Cerebellar nuclear complex (tissue), 1 donor: ENCODE measurements at regions not wholly inside any gene's neighbourhood (a gene's known extent, or its start where the extent isn't known, plus 50 kb on each side); places are given as distances from the start of the nearest gene placed in this dataset.

Experiments used
- DNase-seq, 2 experiments: peaks; one replicate each; lab custom pipeline; 2025; lab: John Stamatoyannopoulos, UW

DNA sequence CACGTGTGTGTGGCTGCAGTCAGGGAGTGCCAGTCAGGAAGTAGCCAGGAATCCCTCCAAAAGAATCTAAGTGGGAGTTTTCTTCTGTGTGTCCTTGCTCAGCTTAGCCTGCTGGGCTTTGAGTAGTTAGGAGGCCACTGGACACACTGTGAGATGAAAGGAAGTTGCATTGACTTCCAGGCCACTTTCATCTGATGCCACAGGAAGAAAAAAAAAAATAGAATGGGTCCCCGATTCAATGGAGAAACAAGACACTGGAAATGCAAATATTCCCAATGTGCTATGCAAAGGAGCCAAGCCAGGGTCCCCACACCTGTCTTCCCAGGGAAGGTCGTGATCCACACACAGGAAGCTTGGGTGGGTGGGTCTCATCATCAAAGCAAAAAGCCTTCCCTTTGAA lies 95.6 kb upstream of the E2F8 start:
- DNase-seq, result no peak

DNA sequence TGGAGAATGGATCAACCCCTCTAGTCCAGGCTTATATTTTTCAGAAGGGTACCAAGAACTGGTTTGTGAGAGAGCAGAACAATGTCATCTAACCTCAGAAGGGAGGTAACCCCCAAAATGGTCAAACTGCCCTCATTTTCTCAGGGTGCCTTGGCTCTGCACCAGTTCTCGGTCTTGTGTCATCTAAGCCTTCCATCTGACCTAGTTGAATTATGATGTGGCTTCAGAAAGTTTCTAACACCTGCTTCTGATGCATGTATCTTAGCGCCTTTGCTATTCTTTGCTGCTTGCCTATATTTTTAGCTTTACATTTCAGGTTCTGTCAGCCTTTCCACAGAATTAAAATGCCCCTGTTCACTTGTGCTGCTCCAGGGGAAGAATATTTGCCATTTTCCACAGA lies 91.7 kb upstream of the E2F8 start:
- DNase-seq, result no peak

DNA sequence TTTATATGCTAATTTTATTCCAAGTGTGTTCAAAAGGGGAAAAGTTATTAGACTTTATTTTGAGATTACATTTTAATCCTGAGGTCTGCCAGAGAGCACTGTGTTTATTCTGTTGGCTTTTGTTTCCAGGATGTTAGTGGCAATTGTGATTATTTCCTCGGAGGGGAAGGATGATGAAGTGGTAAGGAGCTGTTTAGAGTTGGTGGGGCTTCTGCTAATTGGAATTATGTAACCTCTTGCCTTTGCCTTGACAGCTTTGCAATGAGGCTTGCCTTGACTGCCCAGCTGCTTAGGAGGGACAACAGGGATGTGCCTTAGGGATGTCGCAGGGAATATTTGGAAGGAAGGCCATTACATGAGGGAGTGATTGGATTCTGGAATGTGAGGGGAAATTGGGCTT lies 89.7 kb upstream of the E2F8 start:
- no peak for DNase-seq

DNA sequence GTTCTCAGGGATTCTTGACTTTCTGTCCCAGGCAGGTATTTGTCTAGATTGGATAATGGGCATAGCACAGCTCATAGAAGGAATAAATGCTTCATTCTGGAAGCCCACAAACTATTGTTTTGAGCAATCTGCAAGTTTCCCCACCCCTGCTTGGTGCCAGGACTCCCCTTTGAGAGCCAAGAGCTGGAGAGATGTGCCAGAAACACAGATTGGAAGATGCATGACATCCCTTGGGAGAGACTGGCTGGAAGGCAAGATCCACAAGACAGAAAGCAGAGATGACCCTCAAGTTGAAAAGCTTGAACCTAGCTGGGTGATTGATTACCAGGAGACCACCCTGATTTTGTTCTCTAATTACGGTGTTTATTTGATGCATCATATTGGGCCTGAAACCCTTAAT lies 89.2 kb upstream of the E2F8 start:
- DNase-seq, result no peak

DNA sequence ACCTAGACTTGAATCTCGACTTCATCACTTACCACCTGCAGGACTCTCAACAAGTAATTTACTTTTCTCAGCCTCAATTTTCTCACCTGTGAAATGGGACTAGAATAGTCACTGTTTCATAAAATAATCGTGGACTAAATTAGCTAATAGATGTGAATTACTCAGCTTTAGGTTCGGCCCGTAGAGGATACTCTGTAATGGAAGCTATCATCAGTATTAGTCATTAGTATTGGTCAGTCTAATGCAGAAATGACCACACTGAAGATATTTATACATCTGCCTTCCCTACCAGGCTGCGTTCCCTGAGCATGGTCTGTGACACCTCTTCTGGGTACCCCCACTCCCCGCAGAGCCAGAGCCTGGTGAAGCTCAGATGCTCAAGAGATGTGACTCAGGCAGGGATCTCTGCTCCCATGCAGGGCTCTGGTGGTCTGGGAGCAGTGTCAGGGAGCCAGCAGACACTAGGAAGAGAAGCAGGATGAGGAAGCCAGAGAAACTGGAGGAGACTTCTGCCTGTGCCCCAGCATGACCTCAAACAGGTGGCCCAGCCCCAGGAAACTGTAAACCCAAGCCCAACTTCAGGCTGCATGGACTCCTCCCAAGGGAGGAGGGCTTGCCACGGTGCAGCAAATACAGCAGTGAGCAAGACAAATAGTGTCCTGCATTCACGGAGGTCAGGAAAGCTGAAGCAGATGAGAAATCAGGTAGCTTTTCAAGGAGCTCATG lies 88.0 kb upstream of the E2F8 start:
- no peak for DNase-seq

DNA sequence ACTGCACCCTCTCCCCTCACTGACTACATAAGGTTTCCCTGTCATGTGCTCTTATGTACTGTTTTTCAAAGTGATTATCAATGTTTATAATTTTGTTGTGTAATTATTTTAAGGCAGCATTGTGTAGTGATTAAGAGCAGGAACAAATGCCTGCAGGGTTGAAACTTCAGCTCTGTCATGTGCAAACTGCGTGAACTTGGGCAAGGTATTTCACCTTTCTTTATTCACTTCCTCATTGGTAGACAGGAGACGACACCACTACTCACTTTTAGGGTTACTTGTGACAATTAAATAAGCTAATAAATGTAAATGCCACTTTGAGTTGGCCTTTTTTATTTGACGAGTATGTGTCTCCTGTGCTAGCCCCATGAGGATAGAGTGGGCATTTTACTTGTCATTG lies 86.5 kb upstream of the E2F8 start:
- no peak for DNase-seq

DNA sequence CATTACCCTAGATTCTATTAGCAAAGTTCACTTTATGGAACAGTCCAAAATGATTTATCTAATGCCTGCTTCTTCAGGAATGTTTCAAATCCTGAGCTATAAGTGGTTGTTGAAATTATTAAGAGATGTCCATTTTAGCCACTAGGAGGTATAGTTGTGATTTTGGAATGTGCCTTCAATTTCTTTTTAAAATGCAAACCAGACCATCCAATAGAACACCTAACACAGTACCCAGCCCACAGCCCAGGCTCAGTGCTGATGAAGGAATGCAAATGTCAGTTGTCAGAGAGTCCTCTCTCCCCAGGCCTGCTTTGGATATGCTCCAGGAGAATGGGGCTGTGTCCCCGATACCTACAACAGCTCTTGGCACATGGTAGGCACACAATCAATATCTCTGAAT lies 85.8 kb upstream of the E2F8 start:
- DNase-seq, result no peak

DNA sequence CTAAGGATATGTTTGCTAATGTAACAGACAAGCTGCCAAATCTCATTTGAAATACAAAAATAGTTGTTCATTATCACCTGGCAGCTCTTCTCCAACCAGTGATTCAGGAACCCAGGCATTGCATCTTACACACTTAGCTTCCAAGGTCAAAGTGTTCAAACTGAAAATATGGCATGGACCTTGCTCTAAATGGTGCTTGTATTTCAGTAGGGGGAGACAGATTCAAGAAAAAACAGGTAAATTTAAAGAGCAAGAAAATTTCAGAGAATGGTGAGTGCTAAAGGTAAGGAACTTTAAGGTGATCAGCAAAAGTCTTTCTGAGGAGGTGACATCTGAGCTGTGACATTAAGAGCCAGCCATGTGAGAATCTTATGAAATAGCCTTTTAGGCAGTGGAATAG lies 82.8 kb upstream of the E2F8 start:
- DNase-seq, result no peak

DNA sequence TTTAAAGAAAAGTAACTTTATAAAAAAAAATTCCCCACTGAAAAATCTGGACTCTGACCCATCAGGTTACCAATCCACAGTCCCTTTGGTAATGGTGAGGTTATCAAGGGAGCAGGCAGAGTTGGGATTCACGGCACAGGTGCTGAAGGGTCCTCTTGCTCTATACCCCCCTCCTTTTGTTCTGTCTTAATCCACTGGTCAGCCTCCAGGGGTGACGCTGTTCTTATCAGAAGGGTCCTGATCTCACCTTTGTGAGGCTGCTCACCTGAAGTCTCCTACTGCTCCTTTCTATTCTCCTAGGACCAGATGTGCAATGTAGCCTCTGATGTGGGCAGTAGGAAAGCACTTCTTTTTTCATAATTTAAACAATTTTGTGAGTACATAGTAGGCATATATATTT lies 80.6 kb upstream of the E2F8 start:
- no peak for DNase-seq

DNA sequence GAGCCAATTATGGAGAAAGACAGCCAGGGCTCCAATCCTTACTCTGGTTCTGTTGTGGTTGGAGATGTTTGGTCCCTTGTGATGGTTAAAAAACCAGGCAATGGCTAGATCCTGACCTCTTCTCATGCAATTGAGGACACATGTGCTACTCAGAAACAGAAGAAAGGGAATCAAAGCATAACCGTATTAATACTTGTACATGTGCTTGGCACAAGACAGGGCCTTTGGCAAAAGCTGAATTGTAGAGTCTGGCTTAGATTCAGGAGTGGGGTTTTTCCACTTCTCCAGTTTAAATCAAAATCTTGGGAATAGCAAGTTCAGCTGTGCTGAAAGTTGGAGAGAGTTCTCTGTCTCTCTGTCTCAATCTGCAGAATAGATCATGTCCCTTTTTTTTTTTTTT lies 80.1 kb upstream of the E2F8 start:
- no peak for DNase-seq

DNA sequence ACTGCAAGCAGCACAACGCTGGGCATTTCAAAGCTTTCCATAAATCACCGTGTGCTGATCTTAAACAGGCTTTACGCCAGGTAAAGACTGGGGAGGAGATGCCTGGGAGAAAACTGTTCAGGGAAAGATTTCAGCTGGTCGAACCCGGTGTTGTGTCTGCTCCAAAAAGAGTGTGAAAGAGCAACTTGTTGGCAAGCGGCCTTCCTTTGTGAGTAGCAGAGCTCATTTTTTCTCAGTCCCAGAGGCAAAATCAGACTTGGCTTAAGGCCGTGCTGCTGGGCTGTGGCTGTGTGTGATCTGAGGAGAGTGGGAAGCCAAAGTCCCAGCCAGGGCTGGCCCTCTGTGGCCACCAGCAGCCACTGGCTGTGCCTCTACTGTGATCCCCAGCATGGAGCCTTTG lies 75.7 kb upstream of the E2F8 start:
- DNase-seq, result no peak

DNA sequence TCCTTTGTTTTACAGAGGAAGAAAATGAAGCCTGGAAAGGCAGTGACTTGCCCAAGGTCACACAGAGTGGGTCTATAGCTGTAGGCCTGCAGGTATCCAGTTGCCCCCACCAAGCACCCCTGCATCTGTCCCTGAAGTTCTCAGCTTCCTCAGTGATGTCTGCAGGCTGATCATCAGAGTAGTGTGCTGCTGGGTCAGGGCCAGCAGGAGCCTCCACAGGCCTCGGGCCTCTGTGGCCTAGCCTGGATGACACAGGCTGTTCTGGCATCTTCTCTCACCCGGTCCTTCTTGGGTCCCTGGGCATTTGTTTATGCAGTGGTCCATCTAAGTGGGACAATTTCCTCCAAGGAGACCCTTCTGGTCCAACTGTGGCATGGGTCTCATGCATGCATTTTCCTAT lies 74.8 kb upstream of the E2F8 start:
- DNase-seq, result no peak

DNA sequence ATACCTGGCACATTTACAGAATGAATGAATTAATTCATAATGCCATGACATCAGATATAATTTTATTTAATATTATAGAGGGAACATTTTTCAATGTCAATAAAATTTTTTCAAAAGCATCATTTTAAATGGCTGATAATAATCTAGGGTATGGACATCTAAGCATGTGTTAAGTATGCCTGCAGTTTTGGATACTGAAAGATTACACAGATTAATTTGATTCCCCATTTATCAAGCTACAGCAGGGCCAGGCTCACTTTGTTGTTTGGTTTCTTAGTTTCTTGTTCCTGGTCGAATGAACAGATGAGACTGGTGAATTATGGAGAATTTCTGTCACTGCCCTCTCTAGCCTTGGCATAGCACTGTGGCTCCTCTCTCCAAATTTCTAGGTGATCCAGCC lies 72.4 kb upstream of the E2F8 start:
- DNase-seq, result no peak

DNA sequence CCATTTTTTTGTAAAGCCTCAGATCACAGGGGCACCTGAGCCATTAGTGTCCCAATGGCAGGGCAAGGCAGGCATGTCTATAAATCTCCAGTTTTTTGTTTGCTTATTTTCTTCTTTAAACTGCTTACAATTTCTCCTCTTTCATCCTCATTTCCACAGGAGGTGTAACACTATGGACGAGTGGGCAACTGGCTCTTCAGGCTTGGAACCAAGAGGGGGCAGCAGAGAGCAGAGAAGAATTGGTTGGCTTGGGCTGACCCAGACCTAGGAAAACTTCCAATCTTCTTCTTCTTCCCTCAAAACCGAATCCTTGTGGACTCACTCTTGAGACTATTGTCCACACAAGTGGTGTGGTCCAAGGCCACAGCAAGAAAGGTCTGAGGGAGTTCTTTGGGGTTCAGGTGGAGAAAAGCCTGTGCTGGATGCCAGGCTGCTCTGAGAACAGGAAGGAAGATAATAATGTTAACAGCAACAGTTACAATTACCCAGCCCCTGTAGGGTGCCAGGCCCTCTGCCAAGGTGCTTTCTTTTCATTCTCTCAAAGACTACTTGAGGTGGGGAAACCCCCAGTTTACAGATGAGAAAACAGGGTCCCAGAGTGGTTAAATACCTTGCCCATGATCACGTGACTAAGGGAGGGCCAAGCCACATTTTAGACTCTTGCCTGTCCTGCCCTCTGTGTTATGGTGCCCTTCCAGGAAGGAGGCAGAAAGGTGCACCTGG lies 70.7 kb upstream of the E2F8 start:
- DNase-seq, result no peak

DNA sequence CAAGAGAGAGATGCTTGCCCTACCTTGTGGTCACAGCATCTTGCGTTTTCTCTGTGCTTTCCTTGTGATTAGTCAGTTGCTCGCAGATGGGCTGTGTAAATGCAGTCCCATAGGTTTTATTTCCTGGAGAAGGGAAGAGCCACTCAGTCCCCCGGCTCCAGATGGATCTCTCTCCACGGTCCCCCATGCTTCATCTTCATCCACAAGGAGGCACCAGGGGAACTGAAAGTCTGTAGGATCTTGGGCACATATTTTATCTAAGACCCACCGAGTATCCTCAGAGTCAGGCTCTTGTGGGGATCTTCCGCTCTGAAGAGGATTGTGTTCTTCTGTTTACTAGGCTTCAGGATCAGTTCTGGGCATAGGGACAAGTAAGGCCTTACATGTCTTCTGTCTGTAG lies 66.8 kb upstream of the E2F8 start:
- no peak for DNase-seq

DNA sequence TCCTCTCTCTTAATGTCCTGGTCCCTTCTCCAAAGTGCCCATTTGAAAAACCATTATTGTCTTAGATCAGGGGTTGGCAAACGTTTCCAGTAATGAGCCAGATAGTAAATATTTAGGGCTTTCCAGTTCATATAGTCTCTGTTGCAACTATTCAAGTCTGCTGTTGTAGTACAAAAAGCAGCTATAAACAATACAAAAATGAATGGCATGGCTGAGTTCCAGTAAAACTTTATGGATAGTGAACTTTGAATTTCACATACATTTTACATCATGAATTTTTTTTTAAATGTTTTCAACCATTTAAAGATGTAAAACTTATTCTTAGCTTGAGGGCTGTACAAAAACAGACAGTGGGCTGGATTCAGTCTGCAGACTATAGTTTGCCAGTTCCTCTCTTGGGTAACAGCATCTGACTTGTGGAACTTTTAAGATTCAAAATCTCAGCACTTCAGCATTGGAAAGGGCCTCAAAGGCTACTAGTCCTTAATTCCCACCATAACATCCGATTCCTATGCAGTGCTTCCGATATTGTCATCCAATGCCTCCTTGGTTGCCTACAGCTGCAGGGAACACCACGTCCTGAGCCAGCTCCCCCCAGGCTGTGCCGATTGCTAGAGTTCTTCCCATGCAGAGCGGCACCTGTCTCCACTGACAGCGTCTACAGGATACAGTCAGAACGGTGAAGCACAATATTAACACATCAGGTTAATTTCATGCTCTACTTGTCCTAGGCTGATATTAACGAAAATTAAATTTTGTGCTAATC lies 65.6 kb upstream of the E2F8 start:
- DNase-seq, result no peak

DNA sequence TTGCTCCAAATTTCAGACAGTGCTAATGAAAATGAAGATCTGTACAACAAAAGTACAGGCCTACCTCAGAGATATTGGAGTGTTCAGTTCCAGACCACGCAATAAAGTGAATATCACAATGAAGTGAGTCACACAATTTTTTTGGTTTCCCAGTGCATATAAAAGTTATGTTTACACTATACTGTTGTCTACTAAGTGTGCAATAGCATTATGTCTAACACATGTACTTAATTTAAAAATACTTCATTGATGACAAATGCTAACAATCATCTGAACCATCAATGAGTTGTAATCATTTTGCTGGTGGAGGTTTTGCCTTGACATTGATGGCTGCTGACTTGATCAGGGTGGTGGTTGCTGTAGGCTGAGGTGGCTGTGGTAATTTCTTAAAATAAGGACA lies 60.6 kb upstream of the E2F8 start:
- DNase-seq, result no peak

DNA sequence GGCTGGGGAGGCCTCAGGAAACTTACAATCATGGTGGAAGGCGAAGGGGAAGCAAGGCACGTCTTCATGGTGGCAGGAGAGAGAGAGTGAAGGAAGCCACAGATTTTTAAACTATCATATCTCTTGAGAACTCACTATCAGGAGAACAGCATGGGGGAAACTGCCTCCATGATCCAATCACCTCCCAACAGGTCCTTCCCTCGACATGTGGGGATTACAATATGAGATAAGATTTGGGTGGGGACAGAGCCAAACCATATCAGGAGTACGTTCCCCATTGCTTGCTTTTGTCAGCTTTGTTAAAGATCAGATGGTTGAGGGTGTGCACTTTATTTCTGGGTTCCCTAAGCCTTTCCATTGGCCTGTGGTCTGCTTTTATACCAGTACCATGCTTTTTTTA lies 53.7 kb upstream of the E2F8 start:
- DNase-seq, result no peak

DNA sequence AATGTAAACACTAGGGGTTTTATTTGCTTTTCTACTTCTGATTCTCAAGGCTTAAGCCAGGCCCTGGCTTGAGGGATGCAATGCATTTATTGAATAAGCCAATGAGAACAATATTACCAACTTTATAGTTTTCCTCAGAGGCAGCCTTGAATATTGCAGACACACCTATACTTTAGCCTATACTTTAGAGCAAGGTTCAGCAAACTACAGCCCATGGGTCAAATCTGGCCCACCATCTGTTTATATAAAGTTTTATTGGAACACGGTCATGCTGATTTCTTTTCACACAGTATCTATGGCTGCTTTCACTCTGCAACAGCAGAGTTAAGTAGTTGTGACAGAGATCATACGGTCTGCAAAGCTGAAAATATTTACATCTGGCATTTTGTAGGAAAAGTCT lies 50.3 kb upstream of the E2F8 start:
- DNase-seq, result no peak
